ENCODE measurements at regions not wholly inside any gene's neighbourhood (a gene's known extent, or its start where the extent isn't known, plus 50 kb on each side); places are given as distances from the start of the nearest gene placed in this dataset.

DNA sequence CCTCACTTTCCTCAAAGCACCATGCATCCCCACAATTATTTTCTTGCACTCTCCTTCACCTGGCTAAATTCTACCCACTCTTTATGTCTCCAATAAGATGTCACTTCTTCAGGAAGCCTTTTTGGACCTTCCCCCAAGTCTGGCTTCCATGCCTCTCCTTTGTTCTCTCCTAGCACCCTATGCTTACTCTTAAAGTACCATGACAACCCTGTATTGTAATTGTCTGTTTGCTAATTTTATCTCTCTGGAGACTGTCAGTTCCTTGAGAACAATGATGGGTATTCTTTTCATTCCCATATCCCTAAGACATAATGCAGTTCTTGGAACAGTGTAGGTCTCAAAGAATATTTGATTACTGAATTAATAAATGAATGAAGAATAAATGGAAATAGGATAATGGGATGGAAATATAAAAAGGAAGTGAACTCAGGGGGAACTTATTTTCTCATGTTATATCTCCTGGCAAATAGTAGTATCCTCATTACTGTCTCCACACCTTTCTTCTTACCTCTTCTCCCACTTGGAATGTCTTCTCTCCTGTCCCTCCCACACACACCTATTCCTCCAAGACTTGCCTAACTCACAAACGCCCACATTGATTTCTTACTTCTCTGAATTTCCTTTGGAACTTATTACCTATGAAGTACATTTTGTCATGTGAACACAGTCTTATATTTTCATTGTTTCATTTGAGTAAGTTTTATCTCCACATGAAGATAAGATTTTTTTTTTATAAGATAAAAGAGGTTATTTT lies 499.1 kb downstream of the NFIB start:
- Histone ChIP-seq H3K36me3 (no peaks in the 10 kb centered on the region), H3K4me3 (no peak overlapping the region), H3K27ac (no peak overlapping the region), H3K27me3 (no peaks in the 10 kb centered on the region), H3K9me3 (no peaks in the 10 kb centered on the region), H3K4me1 (peaks cover 8% of the 10 kb centered on the region)
- WGBS: 60% methylated on average over 1 of the region's 1 CpG
- TF ChIP-seq, protein P1, sequence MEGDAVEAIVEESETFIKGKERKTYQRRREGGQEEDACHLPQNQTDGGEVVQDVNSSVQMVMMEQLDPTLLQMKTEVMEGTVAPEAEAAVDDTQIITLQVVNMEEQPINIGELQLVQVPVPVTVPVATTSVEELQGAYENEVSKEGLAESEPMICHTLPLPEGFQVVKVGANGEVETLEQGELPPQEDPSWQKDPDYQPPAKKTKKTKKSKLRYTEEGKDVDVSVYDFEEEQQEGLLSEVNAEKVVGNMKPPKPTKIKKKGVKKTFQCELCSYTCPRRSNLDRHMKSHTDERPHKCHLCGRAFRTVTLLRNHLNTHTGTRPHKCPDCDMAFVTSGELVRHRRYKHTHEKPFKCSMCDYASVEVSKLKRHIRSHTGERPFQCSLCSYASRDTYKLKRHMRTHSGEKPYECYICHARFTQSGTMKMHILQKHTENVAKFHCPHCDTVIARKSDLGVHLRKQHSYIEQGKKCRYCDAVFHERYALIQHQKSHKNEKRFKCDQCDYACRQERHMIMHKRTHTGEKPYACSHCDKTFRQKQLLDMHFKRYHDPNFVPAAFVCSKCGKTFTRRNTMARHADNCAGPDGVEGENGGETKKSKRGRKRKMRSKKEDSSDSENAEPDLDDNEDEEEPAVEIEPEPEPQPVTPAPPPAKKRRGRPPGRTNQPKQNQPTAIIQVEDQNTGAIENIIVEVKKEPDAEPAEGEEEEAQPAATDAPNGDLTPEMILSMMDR (IDR thresholded peaks at IDR 0.05): no peak
- TF ChIP-seq EP300 (IDR thresholded peaks at IDR 0.05): no peak
- DNase-seq (ENCODE audit: low spot score in 2 of 2): no peak

DNA sequence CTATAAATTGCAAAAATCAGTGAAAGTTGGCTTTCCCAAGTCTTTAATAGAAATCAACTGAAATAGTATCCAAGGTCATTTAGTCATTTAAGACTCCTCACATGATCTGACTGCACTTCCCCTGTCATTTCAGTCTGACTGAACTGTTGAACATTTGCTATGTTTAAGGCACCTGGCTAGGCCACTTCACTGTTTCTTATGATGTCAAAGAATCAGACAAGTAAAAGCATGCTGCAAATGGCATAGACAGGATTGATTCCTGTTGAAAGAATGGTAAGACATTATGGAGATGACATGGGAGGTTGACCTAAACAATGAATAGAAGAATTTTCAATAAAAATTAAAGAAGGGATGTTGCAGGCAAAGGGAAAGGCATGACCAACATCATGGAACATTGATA lies 502.1 kb downstream of the NFIB start:
- H3K27me3 ChIP-seq: no peaks in the 10 kb centered on the region
- H3K4me3 ChIP-seq: no peak overlapping the region
- TF ChIP-seq EP300 (IDR thresholded peaks at IDR 0.05): no peak
- TF ChIP-seq, protein P1 (IDR thresholded peaks at IDR 0.05): no peak
- TF ChIP-seq POLR2AphosphoS5 (IDR thresholded peaks at IDR 0.05): no peak
- no peak for TF ChIP-seq POLR2A (IDR thresholded peaks at IDR 0.05)
- no peaks in the 10 kb centered on the region for H3K4me1 ChIP-seq
- no peak overlapping the region for H3K27ac ChIP-seq
- DNase-seq (ENCODE audit: low spot score in 2 of 2): no peak
- no peaks in the 10 kb centered on the region for H3K36me3 ChIP-seq
- no peaks in the 10 kb centered on the region for H3K9me3 ChIP-seq

DNA sequence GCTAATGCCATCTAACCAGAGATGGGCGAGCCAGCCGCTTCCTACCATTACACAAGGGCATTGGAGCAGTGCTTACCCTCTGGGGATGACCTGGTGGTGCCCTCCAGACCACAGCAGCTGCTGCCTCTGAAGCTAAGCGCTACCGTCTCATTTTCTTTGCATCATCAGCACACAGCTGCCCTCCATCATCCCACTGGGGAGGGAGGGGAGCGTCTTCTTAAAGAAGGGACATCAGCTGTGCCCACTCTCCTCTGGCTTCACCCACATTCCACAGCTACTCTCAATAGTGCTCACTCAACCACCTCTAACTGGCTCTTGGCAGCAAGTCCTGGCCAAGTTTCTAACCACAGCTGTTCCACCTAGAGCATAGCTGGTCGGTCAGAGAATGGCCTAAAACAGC lies 503.4 kb downstream of the NFIB start:
- WGBS: 88% methylated on average over 6 of the region's 6 CpGs
- no peaks in the 10 kb centered on the region for H3K4me1 ChIP-seq
- no peak for DNase-seq (ENCODE audit: low spot score in 2 of 2)
- no peak overlapping the region for H3K4me3 ChIP-seq
- H3K27ac ChIP-seq: no peak overlapping the region
- no peaks in the 10 kb centered on the region for H3K9me3 ChIP-seq
- no peaks in the 10 kb centered on the region for H3K27me3 ChIP-seq
- no peak for TF ChIP-seq POLR2A (IDR thresholded peaks at IDR 0.05)
- TF ChIP-seq, protein P1 (IDR thresholded peaks at IDR 0.05): no peak
- no peaks in the 10 kb centered on the region for H3K36me3 ChIP-seq

DNA sequence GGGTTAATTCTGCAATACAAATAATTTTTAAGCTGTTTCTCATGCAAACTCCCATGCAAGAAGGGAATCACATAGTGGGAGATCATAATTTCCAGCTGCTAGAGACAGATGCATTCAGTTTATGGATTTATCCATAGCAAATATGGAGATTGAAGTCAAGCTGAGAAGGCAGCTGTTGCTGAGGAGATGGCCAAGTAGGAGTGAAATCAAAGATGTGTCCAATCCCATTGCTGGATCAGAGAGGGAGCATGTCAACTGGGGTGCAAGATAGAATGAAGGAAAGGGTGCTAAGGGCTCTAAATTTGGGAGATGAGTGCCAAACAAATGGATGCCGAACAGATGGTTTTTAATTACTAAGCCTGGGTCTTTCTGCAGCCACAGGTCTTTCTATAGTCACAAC lies 504.5 kb downstream of the NFIB start:
- TF ChIP-seq EP300 (IDR thresholded peaks at IDR 0.05) (no peak), POLR2AphosphoS5 (IDR thresholded peaks at IDR 0.05) (no peak), POLR2A (IDR thresholded peaks at IDR 0.05) (no peak)
- TF ChIP-seq, protein P1 (IDR thresholded peaks at IDR 0.05): no peak
- no peaks in the 10 kb centered on the region for H3K4me1 ChIP-seq
- DNase-seq (ENCODE audit: low spot score in 2 of 2): no peak
- no peak overlapping the region for H3K27ac ChIP-seq
- H3K4me3 ChIP-seq: no peak overlapping the region
- no peaks in the 10 kb centered on the region for H3K36me3 ChIP-seq
- H3K9me3 ChIP-seq: no peaks in the 10 kb centered on the region
- WGBS: 87% methylated on average over 1 of the region's 1 CpG
- H3K27me3 ChIP-seq: no peaks in the 10 kb centered on the region

DNA sequence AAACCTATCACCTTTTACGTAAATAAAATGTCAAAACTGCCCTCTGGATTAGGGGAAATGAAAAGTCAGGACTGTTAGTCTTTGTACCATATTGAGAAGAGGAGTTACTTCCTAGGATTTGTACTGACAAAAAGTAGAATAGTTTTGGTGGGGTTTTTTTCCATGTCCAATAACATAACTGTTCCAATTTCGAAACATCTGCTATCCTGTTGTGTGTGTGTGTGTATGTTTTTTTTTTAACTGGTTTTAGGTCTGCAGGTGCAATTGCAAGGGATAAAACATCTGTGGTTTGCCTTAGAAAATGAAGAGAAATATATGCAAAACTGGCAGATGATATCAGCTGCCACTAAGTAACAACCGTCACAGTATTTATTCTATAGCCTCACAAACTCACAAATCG lies 506.8 kb downstream of the NFIB start:
- no peak overlapping the region for H3K27ac ChIP-seq
- TF ChIP-seq POLR2A (IDR thresholded peaks at IDR 0.05) (no peak), POLR2AphosphoS5 (IDR thresholded peaks at IDR 0.05) (no peak), EP300 (IDR thresholded peaks at IDR 0.05) (no peak)
- TF ChIP-seq, protein P1 (IDR thresholded peaks at IDR 0.05): no peak
- H3K4me1 ChIP-seq: no peaks in the 10 kb centered on the region
- H3K36me3 ChIP-seq: no peaks in the 10 kb centered on the region
- no peaks in the 10 kb centered on the region for H3K27me3 ChIP-seq
- no peaks in the 10 kb centered on the region for H3K9me3 ChIP-seq
- DNase-seq (ENCODE audit: low spot score in 2 of 2): no peak
- no peak overlapping the region for H3K4me3 ChIP-seq
- WGBS: 86% methylated on average over 4 of the region's 4 CpGs

Data from suprapubic skin (tissue), 4 donors.